ENCODE measurements at regions not wholly inside any gene's neighbourhood (a gene's known extent, or its start where the extent isn't known, plus 50 kb on each side); places are given as distances from the start of the nearest gene placed in this dataset.

GRCh38 chr16:9687737-9688319 lies 494.4 kb downstream of the GRIN2A start:
- no peak overlapping the region for H3K4me2 ChIP-seq (ENCODE audit: insufficient read depth, low read length)
- H3K9ac ChIP-seq (ENCODE audit: low read depth, low read length): no peak overlapping the region
- H3K27me3 ChIP-seq (ENCODE audit: insufficient read depth, low read length, poor library complexity): peaks cover 3% of the 10 kb centered on the region
- H3K4me3 ChIP-seq (ENCODE audit: low read depth in 1 of 2, low read length in 2 of 2): no peak overlapping the region
- no peaks in the 10 kb centered on the region for H3K9me3 ChIP-seq (ENCODE audit: insufficient read depth, low read length, severe bottlenecking)
- ATAC-seq (ENCODE audit: insufficient read depth, low read depth) (no peak), DNase-seq (no peak)
- H3K36me3 ChIP-seq (ENCODE audit: insufficient read depth, low read length): no peaks in the 10 kb centered on the region
- H3K27ac ChIP-seq (ENCODE audit: low read length): no peak overlapping the region
- no peaks in the 10 kb centered on the region for H4K20me1 ChIP-seq (ENCODE audit: insufficient read depth, low read length)
- H3K79me2 ChIP-seq (ENCODE audit: insufficient read depth, low read length): no peaks in the 10 kb centered on the region
- no peak overlapping the region for H2AFZ ChIP-seq (ENCODE audit: low read depth, low read length)
- TF ChIP-seq CTCF (IDR thresholded peaks at IDR 0.05; ENCODE audit: borderline replicate concordance, extremely low read depth, low read length, poor library complexity, severe bottlenecking): no peak
- no peak for TF ChIP-seq EZH2 (IDR thresholded peaks at IDR 0.05; ENCODE audit: borderline replicate concordance, low read depth, low read length, severe bottlenecking)
- H3K4me1 ChIP-seq (ENCODE audit: insufficient read depth, low read length): no peaks in the 10 kb centered on the region

GRCh38 chr16:9689597-9689996 lies 492.6 kb downstream of the GRIN2A start:
- TF ChIP-seq CTCF (IDR thresholded peaks at IDR 0.05; ENCODE audit: borderline replicate concordance, extremely low read depth, low read length, poor library complexity, severe bottlenecking): no peak
- TF ChIP-seq EZH2 (IDR thresholded peaks at IDR 0.05; ENCODE audit: borderline replicate concordance, low read depth, low read length, severe bottlenecking): no peak
- Histone ChIP-seq H4K20me1 (ENCODE audit: insufficient read depth, low read length) (no peaks in the 10 kb centered on the region), H3K27me3 (ENCODE audit: insufficient read depth, low read length, poor library complexity) (peaks cover 3% of the 10 kb centered on the region), H3K4me1 (ENCODE audit: insufficient read depth, low read length) (no peaks in the 10 kb centered on the region), H3K9ac (ENCODE audit: low read depth, low read length) (no peak overlapping the region), H3K4me3 (ENCODE audit: low read depth in 1 of 2, low read length in 2 of 2) (no peak overlapping the region), H3K36me3 (ENCODE audit: insufficient read depth, low read length) (no peaks in the 10 kb centered on the region), H3K4me2 (ENCODE audit: insufficient read depth, low read length) (no peak overlapping the region), H3K79me2 (ENCODE audit: insufficient read depth, low read length) (no peaks in the 10 kb centered on the region), H3K9me3 (ENCODE audit: insufficient read depth, low read length, severe bottlenecking) (no peaks in the 10 kb centered on the region), H3K27ac (ENCODE audit: low read length) (no peak overlapping the region), H2AFZ (ENCODE audit: low read depth, low read length) (no peak overlapping the region)
- DNase-seq (no peak), ATAC-seq (ENCODE audit: insufficient read depth, low read depth) (no peak)

- Histone ChIP-seq H2AFZ (ENCODE audit: low read depth, low read length) (no peak overlapping the region), H3K79me2 (ENCODE audit: insufficient read depth, low read length) (no peaks in the 10 kb centered on the region), H3K4me1 (ENCODE audit: insufficient read depth, low read length) (no peaks in the 10 kb centered on the region), H3K9me3 (ENCODE audit: insufficient read depth, low read length, severe bottlenecking) (no peaks in the 10 kb centered on the region), H3K36me3 (ENCODE audit: insufficient read depth, low read length) (no peaks in the 10 kb centered on the region), H3K4me3 (ENCODE audit: low read depth in 1 of 2, low read length in 2 of 2) (no peak overlapping the region), H3K27me3 (ENCODE audit: insufficient read depth, low read length, poor library complexity) (no peaks in the 10 kb centered on the region), H4K20me1 (ENCODE audit: insufficient read depth, low read length) (no peaks in the 10 kb centered on the region), H3K27ac (ENCODE audit: low read length) (no peak overlapping the region), H3K9ac (ENCODE audit: low read depth, low read length) (no peak overlapping the region), H3K4me2 (ENCODE audit: insufficient read depth, low read length) (no peak overlapping the region)
- ATAC-seq (ENCODE audit: insufficient read depth, low read depth): no peak
- TF ChIP-seq EZH2 (IDR thresholded peaks at IDR 0.05; ENCODE audit: borderline replicate concordance, low read depth, low read length, severe bottlenecking) (no peak), CTCF (IDR thresholded peaks at IDR 0.05; ENCODE audit: borderline replicate concordance, extremely low read depth, low read length, poor library complexity, severe bottlenecking) (no peak)
- DNase-seq: no peak
Observed at GRCh38 chr16:9695152-9695551, 487.1 kb downstream of the GRIN2A start.

Measured in DND-41 (cell line).